DND-41 (cell line): ENCODE measurements at regions not wholly inside any gene's neighbourhood (a gene's known extent, or its start where the extent isn't known, plus 50 kb on each side); places are given as distances from the start of the nearest gene placed in this dataset.

Experiments used
- ATAC-seq: fragments of 200-7000 bp; cut with Tn5 transposase; 3 replicates; pipeline ENCODE4 v1.9.1; 2021; ENCODE audit warnings: low read depth; ENCODE audit not compliant: insufficient read depth
- DNase-seq: peaks from one replicate; pipeline ENCODE4 v3.0.0-alpha.2; 2020
- H2AFZ ChIP-seq: 2 replicates; pipeline ENCODE4 v1.6.0; 2012; ENCODE audit warnings: low read depth, low read length
- H3K27ac ChIP-seq: 2 replicates; pipeline ENCODE4 v1.5.1; 2012; ENCODE audit warnings: low read length, inconsistent platforms
- H3K27me3 ChIP-seq: fragments of 200-600 bp; sonication (generic); 2 replicates; pipeline ENCODE4 v1.6.0; 2012; ENCODE audit warnings: low read length, mild to moderate bottlenecking, inconsistent platforms; ENCODE audit not compliant: insufficient read depth, poor library complexity
- H3K36me3 ChIP-seq: 2 replicates; pipeline ENCODE4 v1.5.1; 2012; ENCODE audit warnings: low read length, inconsistent platforms; ENCODE audit not compliant: insufficient read depth
- H3K4me1 ChIP-seq: 2 replicates; pipeline ENCODE4 v1.5.1; 2012; ENCODE audit warnings: mild to moderate bottlenecking, low read length; ENCODE audit not compliant: insufficient read depth
- H3K4me2 ChIP-seq: 2 replicates; pipeline ENCODE4 v1.6.0; 2012; ENCODE audit warnings: mild to moderate bottlenecking, moderate library complexity, low read length, inconsistent platforms; ENCODE audit not compliant: insufficient read depth
- H3K4me3 ChIP-seq, 2 experiments: fragments of 200-600 bp in 1 of 2; shearing (Covaris generic) in 1 of 2; 2 replicates each; pipeline ENCODE4 v1.5.1; 2012 to 2016; ENCODE audit warnings: inconsistent platforms in 2 of 2, low read length in 2 of 2, mild to moderate bottlenecking in 2 of 2, low read depth in 1 of 2, moderate library complexity in 1 of 2
- H3K79me2 ChIP-seq: 2 replicates; pipeline ENCODE4 v1.6.0; 2012; ENCODE audit warnings: low read length, inconsistent platforms; ENCODE audit not compliant: insufficient read depth
- H3K9ac ChIP-seq: 2 replicates; pipeline ENCODE4 v1.6.0; 2012; ENCODE audit warnings: low read depth, mild to moderate bottlenecking, inconsistent platforms, low read length, moderate library complexity
- H3K9me3 ChIP-seq: 2 replicates; pipeline ENCODE4 v1.5.1; 2012; ENCODE audit warnings: low read length, moderate library complexity, mild to moderate bottlenecking, inconsistent platforms; ENCODE audit not compliant: insufficient read depth, severe bottlenecking
- H4K20me1 ChIP-seq: 2 replicates; pipeline ENCODE4 v1.6.0; 2012; ENCODE audit warnings: low read length; ENCODE audit not compliant: insufficient read depth
- CTCF ChIP-seq: IDR thresholded peaks from 2 replicates; pipeline ENCODE4 v1.5.1; 2012; ENCODE audit warnings: borderline replicate concordance, low read length, moderate library complexity, mild to moderate bottlenecking; ENCODE audit not compliant: poor library complexity, severe bottlenecking; ENCODE audit errors: extremely low read depth
- EZH2 ChIP-seq: IDR thresholded peaks from 3 replicates; pipeline ENCODE4 v1.6.1; 2012; ENCODE audit warnings: borderline replicate concordance, low read depth, mild to moderate bottlenecking, moderate library complexity, low read length, inconsistent platforms; ENCODE audit not compliant: severe bottlenecking

GRCh38 chr2:126835831-126836230 is 62.9 kb upstream of the TEX51 start:
- H3K9ac ChIP-seq: no peak overlapping the region
- H3K79me2 ChIP-seq: no peaks in the 10 kb centered on the region
- no peaks in the 10 kb centered on the region for H4K20me1 ChIP-seq
- no peaks in the 10 kb centered on the region for H3K27me3 ChIP-seq
- H3K9me3 ChIP-seq: no peaks in the 10 kb centered on the region
- H3K27ac ChIP-seq: no peak overlapping the region
- H2AFZ ChIP-seq: no peak overlapping the region
- no peak for ATAC-seq
- no peak for DNase-seq
- H3K36me3 ChIP-seq: no peaks in the 10 kb centered on the region
- no peaks in the 10 kb centered on the region for H3K4me1 ChIP-seq
- H3K4me3 ChIP-seq: no peak overlapping the region
- no peak overlapping the region for H3K4me2 ChIP-seq
- TF ChIP-seq EZH2 (no peak), CTCF (no peak)

GRCh38 chr2:126836761-126837679 is 61.7 kb upstream of the TEX51 start:
- Histone ChIP-seq H2AFZ (no peak overlapping the region), H4K20me1 (no peaks in the 10 kb centered on the region), H3K27ac (no peak overlapping the region), H3K4me3 (no peak overlapping the region), H3K9ac (no peak overlapping the region), H3K4me2 (no peak overlapping the region), H3K9me3 (no peaks in the 10 kb centered on the region), H3K27me3 (no peaks in the 10 kb centered on the region), H3K36me3 (no peaks in the 10 kb centered on the region), H3K79me2 (no peaks in the 10 kb centered on the region), H3K4me1 (no peaks in the 10 kb centered on the region)
- no peak for ATAC-seq
- TF ChIP-seq CTCF (no peak), EZH2 (no peak)
- no peak for DNase-seq

- Histone ChIP-seq H3K27me3 (no peaks in the 10 kb centered on the region), H3K79me2 (no peaks in the 10 kb centered on the region), H3K4me3 (no peak overlapping the region), H4K20me1 (no peaks in the 10 kb centered on the region), H3K4me1 (no peaks in the 10 kb centered on the region), H3K36me3 (no peaks in the 10 kb centered on the region), H3K27ac (no peak overlapping the region), H3K9ac (no peak overlapping the region), H2AFZ (no peak overlapping the region), H3K9me3 (no peaks in the 10 kb centered on the region), H3K4me2 (no peak overlapping the region)
- TF ChIP-seq EZH2 (no peak), CTCF (no peak)
- DNase-seq (no peak), ATAC-seq (no peak)
Measured at GRCh38 chr2:126837966-126838715, 60.5 kb upstream of the TEX51 start.
